SK-N-SH (cell line): ENCODE measurements at regions not wholly inside any gene's neighbourhood (a gene's known extent, or its start where the extent isn't known, plus 50 kb on each side); places are given as distances from the start of the nearest gene placed in this dataset.

Source experiments
- CTCF ChIA-PET: fragments of 300-600, 350-600 bp; formaldehyde crosslinking; extraction: SDS; loops from one replicate; lab custom pipeline; 2021; lab: Yijun Ruan, JAX
- POLR2A ChIA-PET: fragments of 350-600 bp; sonication (Branson Sonifier 250); formaldehyde crosslinking; extraction: SDS; loops from one replicate; lab custom pipeline; 2020; ENCODE audit warnings: antibody characterized with exemption, inconsistent platforms; lab: Yijun Ruan, JAX
- DNase-seq: peaks from one replicate; pipeline ENCODE4 v3.0.0; 2012
- H2AFZ ChIP-seq: fragments of 200-600 bp; sonication (generic); 2 replicates; pipeline ENCODE4 v1.8.1; 2016; ENCODE audit warnings: antibody characterized with exemption, mild to moderate bottlenecking, low read depth
- H3F3A ChIP-seq: fragments of 200-600 bp; sonication (generic); replicated peaks from 2 replicates; pipeline ENCODE3; 2016; ENCODE audit warnings: antibody characterized with exemption, mild to moderate bottlenecking; ENCODE audit not compliant: insufficient read depth
- H3K27ac ChIP-seq, 2 experiments: fragments of 200-500 bp in 1 of 2; fragments of 200-600 bp in 1 of 2; sonication (Bioruptor generic) in 1 of 2; sonication (generic), shearing (Covaris generic) in 1 of 2; 2 replicates each; pipeline versions ENCODE4 v1.5.1 to v1.6.1; 2014 to 2016; ENCODE audit warnings: low read depth in 2 of 2, inconsistent platforms in 1 of 2, low read length in 1 of 2, mild to moderate bottlenecking in 1 of 2, mixed read lengths in 1 of 2
- H3K27me3 ChIP-seq: fragments of 200-600 bp; sonication (generic), shearing (Covaris generic); 2 replicates; pipeline ENCODE4 v1.6.1; 2016; ENCODE audit warnings: mixed run types; ENCODE audit not compliant: insufficient read depth
- H3K36me3 ChIP-seq, 2 experiments: fragments of 200-500 bp in 1 of 2; fragments of 200-600 bp in 1 of 2; sonication (Bioruptor generic) in 1 of 2; sonication (generic) in 1 of 2; replicated peaks in 1 of 2; 2 replicates each; pipeline versions ENCODE3 to v1.5.1; 2014 to 2016; ENCODE audit warnings: low read length in 1 of 2, mild to moderate bottlenecking in 1 of 2; ENCODE audit not compliant: insufficient read depth in 2 of 2, control insufficient read depth in 1 of 2
- H3K4me1 ChIP-seq, 2 experiments: fragments of 200-500 bp in 1 of 2; fragments of 200-600 bp in 1 of 2; sonication (Bioruptor generic) in 1 of 2; sonication (generic), shearing (Covaris generic) in 1 of 2; 2 replicates each; pipeline versions ENCODE4 v1.5.1 to v1.6.1; 2014 to 2016; ENCODE audit warnings: low read depth in 1 of 2, low read length in 1 of 2, mixed run types in 1 of 2; ENCODE audit not compliant: insufficient read depth in 2 of 2, control insufficient read depth in 1 of 2
- H3K4me2 ChIP-seq: fragments of 200-600 bp; sonication (generic), shearing (Covaris generic); 2 replicates; pipeline ENCODE4 v1.6.1; 2017; ENCODE audit warnings: mixed run types
- H3K4me3 ChIP-seq, 2 experiments: fragments of 200-500 bp in 1 of 2; fragments of 200-600 bp in 1 of 2; sonication (Bioruptor generic) in 1 of 2; sonication (generic), shearing (Covaris generic) in 1 of 2; 2 replicates each; pipeline versions ENCODE4 v1.5.1 to v1.8.1; 2014 to 2016; ENCODE audit warnings: low read depth in 2 of 2, inconsistent platforms in 1 of 2, low read length in 1 of 2, mild to moderate bottlenecking in 1 of 2, mixed read lengths in 1 of 2, moderate library complexity in 1 of 2
- H3K79me2 ChIP-seq: fragments of 200-600 bp; sonication (generic); 2 replicates; pipeline ENCODE4 v1.8.1; 2017; ENCODE audit warnings: mild to moderate bottlenecking; ENCODE audit not compliant: insufficient read depth
- H3K9ac ChIP-seq: fragments of 200-600 bp; sonication (generic); 2 replicates; pipeline ENCODE4 v1.6.1; 2017; ENCODE audit warnings: mixed run types
- H3K9me2 ChIP-seq: fragments of 200-600 bp; sonication (generic); 2 replicates; pipeline ENCODE4 v1.6.1; 2017; ENCODE audit warnings: mixed run types
- H3K9me3 ChIP-seq: fragments of 200-600 bp; sonication (generic); 2 replicates; pipeline ENCODE4 v1.6.1; 2017; ENCODE audit warnings: mixed run types, mild to moderate bottlenecking, moderate library complexity
- H4K20me1 ChIP-seq: fragments of 200-600 bp; sonication (generic); 2 replicates; pipeline ENCODE4 v1.6.1; 2017; ENCODE audit warnings: mild to moderate bottlenecking, mixed run types; ENCODE audit not compliant: insufficient read depth
- EZH2phosphoT487 ChIP-seq: fragments of 200-600 bp; sonication (generic); IDR thresholded peaks from 2 replicates; pipeline ENCODE4 v1.6.1; 2017; ENCODE audit warnings: low read depth, mixed run types, mild to moderate bottlenecking, antibody characterized with exemption, moderate library complexity, borderline replicate concordance
- FOSL2 ChIP-seq: IDR thresholded peaks from 2 replicates; pipeline ENCODE4 v1.4.0; 2012; ENCODE audit warnings: low read depth, mild to moderate bottlenecking, moderate library complexity, borderline replicate concordance
- GABPA ChIP-seq: IDR thresholded peaks from 2 replicates; pipeline ENCODE4 v1.4.0; 2012; ENCODE audit warnings: low read depth, mild to moderate bottlenecking
- JUND ChIP-seq: IDR thresholded peaks from 2 replicates; pipeline ENCODE4 v1.4.0; 2012
- MAX ChIP-seq: IDR thresholded peaks from 2 replicates; pipeline ENCODE4 v1.4.0; 2012; ENCODE audit warnings: low read depth
- MEF2A ChIP-seq: IDR thresholded peaks from 2 replicates; pipeline ENCODE4 v1.4.0; 2012; ENCODE audit warnings: low read depth, borderline replicate concordance
- MXI1 ChIP-seq: IDR thresholded peaks from 2 replicates; pipeline ENCODE4 v1.6.1; 2012; ENCODE audit warnings: mild to moderate bottlenecking, low read depth, low read length, improper control_type of control experiment
- NFIC ChIP-seq: IDR thresholded peaks from 2 replicates; pipeline ENCODE4 v1.4.0; 2012; ENCODE audit warnings: borderline replicate concordance
- PBX3 ChIP-seq: IDR thresholded peaks from 2 replicates; pipeline ENCODE4; 2012
- POLR2AphosphoS5 ChIP-seq: IDR thresholded peaks from 2 replicates; pipeline ENCODE4 v1.6.1; 2012; ENCODE audit warnings: low read depth, low read length
- RAD21 ChIP-seq: IDR thresholded peaks from 2 replicates; pipeline ENCODE4 v1.6.1; 2012; ENCODE audit warnings: mild to moderate bottlenecking, low read length
- REST ChIP-seq: IDR thresholded peaks from 2 replicates; pipeline ENCODE4 v1.6.1; 2012; ENCODE audit warnings: mild to moderate bottlenecking, low read depth, low read length, moderate library complexity
- TCF12 ChIP-seq: IDR thresholded peaks from 2 replicates; pipeline ENCODE4 v1.4.0; 2012
- USF1 ChIP-seq: IDR thresholded peaks from 2 replicates; pipeline ENCODE4 v1.4.0; 2012; ENCODE audit warnings: low read depth, borderline replicate concordance
- WGBS: methylation state at CpG from one replicate; pipeline ENCODE4 v1.1.6; 2017; ENCODE audit warnings: low lambda C conversion rate; 5-methylcytosine and 5-hydroxymethylcytosine counted together

- no peaks in the 10 kb centered on the region for H3F3A ChIP-seq
- no peak for DNase-seq
- WGBS: 66% methylated on average over 11 of the region's 11 CpGs
- no peak for TF ChIP-seq FOSL2
- TF ChIP-seq NFIC: no peak
- TF ChIP-seq PBX3: no peak
- TF ChIP-seq REST: no peak
- TF ChIP-seq GABPA: no peak
- TF ChIP-seq POLR2AphosphoS5: no peak
- TF ChIP-seq RAD21: no peak
- TF ChIP-seq JUND: no peak
- no peak for TF ChIP-seq EZH2phosphoT487
- no peak for TF ChIP-seq TCF12
- no peak for TF ChIP-seq MEF2A
- TF ChIP-seq USF1: no peak
- TF ChIP-seq MAX: no peak
- no peak for TF ChIP-seq MXI1
- POLR2A ChIA-PET: no interaction called here
- CTCF ChIA-PET: interaction anchor here (0.6 kb wide), 1 partner anchor 621 kb away, joined by 3 read pairs; no protein-coding TSS in a partner anchor
- no peak overlapping the region for H3K9ac ChIP-seq
- no peak overlapping the region for H2AFZ ChIP-seq
- peaks cover 0 to 4% of the 10 kb centered on the region in 2 experiments; a peak in 1 of 4 replicates for H3K4me1 ChIP-seq
- H3K4me2 ChIP-seq: no peak overlapping the region
- no peak overlapping the region for H3K27ac ChIP-seq
- no peaks in the 10 kb centered on the region for H3K79me2 ChIP-seq
- no peaks in the 10 kb centered on the region for H3K9me2 ChIP-seq
- no peaks in the 10 kb centered on the region for H3K27me3 ChIP-seq
- no peaks in the 10 kb centered on the region for H4K20me1 ChIP-seq
- no peaks in the 10 kb centered on the region for H3K36me3 ChIP-seq
- no peak overlapping the region for H3K4me3 ChIP-seq
- H3K9me3 ChIP-seq: no peaks in the 10 kb centered on the region
These were observed 531.5 kb downstream of the RNF144A start for GRCh38 chr2:7448578-7449264.
